Heart right ventricle (tissue), 16 donors: ENCODE measurements at regions not wholly inside any gene's neighbourhood (a gene's known extent, or its start where the extent isn't known, plus 50 kb on each side); places are given as distances from the start of the nearest gene placed in this dataset.

Source experiments
- ATAC-seq, 8 donors: fragments of 200-7000 bp; cut with Tn5 transposase; one replicate each; pipeline ENCODE4 v1.9.1; 2020; ENCODE audit warnings: mild to moderate bottlenecking in 8 of 8, moderate library complexity in 8 of 8, moderate number of reproducible peaks in 1 of 8
- DNase-seq, 2 donors: peaks; one replicate each; pipeline ENCODE4 v3.0.0-alpha.2; 2020
- H3K27ac ChIP-seq, 10 donors: fragments of 200-600 bp; sonication (generic) in 2 of 10; one replicate each; pipeline versions ENCODE4 v1.5.0 to v1.8.0; 2020 to 2022; ENCODE audit warnings: mild to moderate bottlenecking in 3 of 10
- H3K27me3 ChIP-seq, 7 donors: fragments of 200-600 bp; one replicate each; pipeline ENCODE4 v1.8.0; 2021 to 2022; ENCODE audit warnings: mild to moderate bottlenecking in 2 of 7
- H3K36me3 ChIP-seq, 9 donors: fragments of 200-600 bp; sonication (generic) in 1 of 9; one replicate each; pipeline versions ENCODE4 v1.5.0 to v1.8.0; 2020 to 2022; ENCODE audit warnings: mild to moderate bottlenecking in 2 of 9
- H3K4me1 ChIP-seq, 9 donors: fragments of 200-600 bp; sonication (generic) in 1 of 9; one replicate each; pipeline versions ENCODE4 v1.5.0 to v1.8.0; 2020 to 2022; ENCODE audit warnings: mild to moderate bottlenecking in 4 of 9
- H3K4me3 ChIP-seq, 10 donors: fragments of 200-600 bp; sonication (generic) in 2 of 10; one replicate each; pipeline versions ENCODE4 v1.5.0 to v1.8.0; 2020 to 2022; ENCODE audit warnings: mild to moderate bottlenecking in 7 of 10, moderate library complexity in 2 of 10
- H3K9me3 ChIP-seq, 11 donors: fragments of 200-600 bp in 10 of 11; sonication (generic) in 2 of 11; one replicate each; pipeline versions ENCODE4 v1.5.0 to v1.8.0; 2013 to 2022; ENCODE audit warnings: mild to moderate bottlenecking in 2 of 11, control low read depth in 1 of 11, moderate library complexity in 1 of 11
- WGBS, 2 donors: extraction: QIAGEN DNeasy Blood & Tissue Kit; methylation state at CpG; one replicate each; pipeline ENCODE4 v1.1.7; 2013; ENCODE audit warnings: inconsistent platforms in 1 of 2; 5-methylcytosine and 5-hydroxymethylcytosine counted together
- intact Hi-C, 10 donors: fragments of 100-400 bp; cut with DNase I; formaldehyde crosslinking; loops; one replicate each; pipeline versions ENCODE4 v1.11.1 to v1.14.2; 2022
- TF ChIP-seq, protein P1 (sequence below), 9 donors: fragments of 200-600 bp; sonication (generic) in 2 of 9; IDR thresholded peaks; one replicate each; pipeline versions ENCODE4 v1.5.0 to v1.8.0; 2021 to 2022; ENCODE audit warnings: antibody characterized with exemption in 9 of 9, mild to moderate bottlenecking in 5 of 9, moderate library complexity in 1 of 9
- donor health status: Arrhythmogenic right ventricular cardiomyopathy.
- donor health status: ischemic (EF 13 %, LVEDD 7.1; RV severe dilation, severe dysfunction).
- donor health status: healthy with polysubstance abuse.
- donor health status: DM: no; HTN: yes; CAD: no.
- donor health status: DM: no; HTN: no; CAD: no.
- donor health status: ischemic (EF 25% LVEDD 6.9; RV normal size, moderate dysfunction).
- donor health status: ischemic (EF 25% LVEDD 5.7; RV mildly dilated, moderate dysfunction).
- donor health status: healthy.
- donor health status: DM: yes; HTN: yes; CAD: no.
- donor health status: Ischemic cardiomyopathy.
- donor health status: ischemic (EF 35%, LVEDD 5.7; RV mildly dilated, moderate dysfunction).
- donor health status: nonischemic (EF 11% LVEDD 7.7; RV severe dilation, severe dysfunction).
- donor health status: DM: yes; HTN: yes; CAD: no.
- donor health status: PGD.
- donor health status: ischemic (EF 29% LVEDD 5.4; RV normal size, mild dysfunction).
- donor health status: nonischemic (EF 23%, LVEDD 6.1; RV moderate dilation, normal function).

DNA sequence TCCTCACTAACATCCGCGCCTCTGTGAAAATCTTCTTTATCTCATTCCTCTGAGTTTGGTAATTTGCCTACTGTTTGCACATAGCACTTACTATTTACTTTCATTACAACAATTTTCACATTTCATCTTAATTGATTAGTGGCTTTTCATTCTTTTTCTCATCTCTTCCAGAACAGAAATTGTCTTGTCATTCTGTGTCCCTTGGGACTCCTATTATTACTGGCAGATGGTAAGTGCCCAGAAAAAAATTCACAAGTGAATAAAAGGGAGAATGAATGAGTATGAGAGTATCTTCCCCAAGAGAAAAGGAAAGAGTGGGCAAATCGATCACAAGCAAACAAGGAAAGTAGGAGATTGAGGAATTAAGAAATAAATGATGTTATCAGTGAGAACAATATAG is 876.1 kb downstream of the TLE4 start:
- TF ChIP-seq, protein P1, sequence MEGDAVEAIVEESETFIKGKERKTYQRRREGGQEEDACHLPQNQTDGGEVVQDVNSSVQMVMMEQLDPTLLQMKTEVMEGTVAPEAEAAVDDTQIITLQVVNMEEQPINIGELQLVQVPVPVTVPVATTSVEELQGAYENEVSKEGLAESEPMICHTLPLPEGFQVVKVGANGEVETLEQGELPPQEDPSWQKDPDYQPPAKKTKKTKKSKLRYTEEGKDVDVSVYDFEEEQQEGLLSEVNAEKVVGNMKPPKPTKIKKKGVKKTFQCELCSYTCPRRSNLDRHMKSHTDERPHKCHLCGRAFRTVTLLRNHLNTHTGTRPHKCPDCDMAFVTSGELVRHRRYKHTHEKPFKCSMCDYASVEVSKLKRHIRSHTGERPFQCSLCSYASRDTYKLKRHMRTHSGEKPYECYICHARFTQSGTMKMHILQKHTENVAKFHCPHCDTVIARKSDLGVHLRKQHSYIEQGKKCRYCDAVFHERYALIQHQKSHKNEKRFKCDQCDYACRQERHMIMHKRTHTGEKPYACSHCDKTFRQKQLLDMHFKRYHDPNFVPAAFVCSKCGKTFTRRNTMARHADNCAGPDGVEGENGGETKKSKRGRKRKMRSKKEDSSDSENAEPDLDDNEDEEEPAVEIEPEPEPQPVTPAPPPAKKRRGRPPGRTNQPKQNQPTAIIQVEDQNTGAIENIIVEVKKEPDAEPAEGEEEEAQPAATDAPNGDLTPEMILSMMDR (IDR thresholded peaks at IDR 0.05), result no peak
- Histone ChIP-seq H3K27me3 (no peaks in the 10 kb centered on the region), H3K9me3 (peaks cover 0 to 7% (median 3%) of the 10 kb centered on the region in 11 donors), H3K27ac (no peak overlapping the region), H3K4me1 (no peaks in the 10 kb centered on the region), H3K4me3 (no peak overlapping the region), H3K36me3 (no peaks in the 10 kb centered on the region)
- intact Hi-C loops, result no loop called here
- 90% methylated on average over 3 of the region's 3 CpGs for WGBS, 2 donors
- no peak for ATAC-seq
- no peak for DNase-seq

DNA sequence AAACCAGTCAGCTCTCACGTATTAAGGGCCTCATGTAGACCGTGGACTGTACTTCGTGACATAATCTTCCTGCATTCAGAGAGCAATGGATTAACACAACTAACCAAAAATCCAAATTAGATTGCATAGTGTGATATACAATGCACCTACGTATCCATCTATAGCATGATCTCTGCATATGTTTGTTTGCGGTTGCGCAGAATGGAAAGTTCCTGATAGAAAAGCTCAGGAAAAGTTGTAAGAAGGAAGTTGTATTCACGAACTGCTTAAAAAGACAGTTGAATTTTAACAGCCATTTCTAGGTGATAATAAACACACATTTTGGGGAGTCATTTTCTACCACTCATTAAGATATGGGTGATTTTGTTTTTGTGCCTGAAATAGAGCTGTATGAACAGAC is 869.0 kb downstream of the TLE4 start:
- Histone ChIP-seq H3K36me3 (no peaks in the 10 kb centered on the region), H3K27ac (no peak overlapping the region), H3K27me3 (no peaks in the 10 kb centered on the region), H3K9me3 (no peaks in the 10 kb centered on the region), H3K4me3 (no peak overlapping the region), H3K4me1 (no peaks in the 10 kb centered on the region)
- intact Hi-C loops, result no loop called here
- 87 to 90% methylated on average over 7 of the region's 7 CpGs for WGBS, 2 donors
- TF ChIP-seq, protein P1 (IDR thresholded peaks at IDR 0.05), result no peak
- no peak for DNase-seq
- no peak for ATAC-seq

DNA sequence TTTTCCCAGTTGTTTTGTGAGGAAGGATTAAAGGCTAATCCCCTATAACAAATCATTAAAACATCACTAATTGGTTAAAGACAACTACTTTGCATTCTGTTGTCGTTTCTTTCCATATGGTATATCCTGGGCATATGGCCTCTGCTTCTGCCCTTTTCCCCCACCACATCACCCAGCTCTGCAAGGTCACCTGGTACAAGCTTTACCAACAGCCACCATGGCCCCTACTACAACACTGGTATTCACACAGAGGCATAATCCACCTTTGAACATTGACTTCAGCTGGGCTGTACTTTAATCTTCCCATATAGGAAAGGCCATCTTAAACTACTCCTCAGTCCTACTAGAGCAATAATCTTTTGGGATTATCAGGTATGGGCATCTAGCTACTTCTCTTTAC is 866.1 kb downstream of the TLE4 start:
- DNase-seq (no peak), ATAC-seq (no peak)
- WGBS, 2 donors, result 62 to 83% methylated on average over 1 of the region's 1 CpG
- intact Hi-C loops, result no loop called here
- Histone ChIP-seq H3K27ac (no peak overlapping the region), H3K4me1 (no peaks in the 10 kb centered on the region), H3K9me3 (no peaks in the 10 kb centered on the region), H3K27me3 (no peaks in the 10 kb centered on the region), H3K4me3 (no peak overlapping the region), H3K36me3 (no peaks in the 10 kb centered on the region)
- TF ChIP-seq, protein P1 (IDR thresholded peaks at IDR 0.05), result no peak

DNA sequence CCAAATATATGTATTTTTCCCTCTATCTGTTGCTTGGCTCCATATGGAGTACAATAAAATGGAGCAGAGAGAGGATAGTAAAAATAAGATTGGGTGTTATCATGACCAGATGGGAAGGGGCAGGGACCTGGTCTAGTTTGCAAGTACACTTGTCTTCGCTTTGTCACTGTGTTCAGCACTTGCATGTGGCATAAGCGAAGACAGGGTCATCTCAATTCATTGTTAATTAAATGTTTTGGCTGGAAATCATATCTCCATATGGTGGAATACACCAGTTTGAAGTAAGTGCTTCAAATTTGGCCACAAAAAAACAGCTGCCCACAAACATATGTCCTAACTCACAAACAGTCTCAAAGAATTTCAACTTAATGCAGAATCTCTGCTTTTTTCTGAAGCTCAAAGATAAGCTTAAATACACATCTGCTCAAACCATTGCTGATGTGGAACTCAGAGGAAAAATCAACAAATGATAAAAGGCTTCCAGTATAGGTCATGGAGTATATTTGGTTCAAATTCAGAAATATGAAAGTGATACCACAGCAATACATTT is 865.4 kb downstream of the TLE4 start:
- 79 to 82% methylated on average over 2 of the region's 2 CpGs for WGBS, 2 donors
- TF ChIP-seq, protein P1 (IDR thresholded peaks at IDR 0.05), result no peak
- DNase-seq (no peak), ATAC-seq (no peak)
- Histone ChIP-seq H3K4me1 (no peaks in the 10 kb centered on the region), H3K27ac (no peak overlapping the region), H3K27me3 (no peaks in the 10 kb centered on the region), H3K9me3 (no peaks in the 10 kb centered on the region), H3K36me3 (no peaks in the 10 kb centered on the region), H3K4me3 (no peak overlapping the region)
- intact Hi-C loops, result no loop called here
